AG09319 (cell line): ENCODE measurements at regions not wholly inside any gene's neighbourhood (a gene's known extent, or its start where the extent isn't known, plus 50 kb on each side); places are given as distances from the start of the nearest gene placed in this dataset.

Experiments used
- DNase-seq: peaks from one replicate; pipeline ENCODE4 v3.0.0-alpha.2; 2010; ENCODE audit warnings: low read depth; ENCODE audit errors: extremely low read depth
- TF ChIP-seq, protein P1 (sequence below): IDR thresholded peaks from 2 replicates; pipeline ENCODE4 v1.5.1; 2011; ENCODE audit warnings: low read depth, mild to moderate bottlenecking, inconsistent platforms, low read length, moderate library complexity

GRCh38 chr5:8845296-8845695, 700.6 kb downstream of the SEMA5A start:
- no peak for DNase-seq
- TF ChIP-seq, protein P1, sequence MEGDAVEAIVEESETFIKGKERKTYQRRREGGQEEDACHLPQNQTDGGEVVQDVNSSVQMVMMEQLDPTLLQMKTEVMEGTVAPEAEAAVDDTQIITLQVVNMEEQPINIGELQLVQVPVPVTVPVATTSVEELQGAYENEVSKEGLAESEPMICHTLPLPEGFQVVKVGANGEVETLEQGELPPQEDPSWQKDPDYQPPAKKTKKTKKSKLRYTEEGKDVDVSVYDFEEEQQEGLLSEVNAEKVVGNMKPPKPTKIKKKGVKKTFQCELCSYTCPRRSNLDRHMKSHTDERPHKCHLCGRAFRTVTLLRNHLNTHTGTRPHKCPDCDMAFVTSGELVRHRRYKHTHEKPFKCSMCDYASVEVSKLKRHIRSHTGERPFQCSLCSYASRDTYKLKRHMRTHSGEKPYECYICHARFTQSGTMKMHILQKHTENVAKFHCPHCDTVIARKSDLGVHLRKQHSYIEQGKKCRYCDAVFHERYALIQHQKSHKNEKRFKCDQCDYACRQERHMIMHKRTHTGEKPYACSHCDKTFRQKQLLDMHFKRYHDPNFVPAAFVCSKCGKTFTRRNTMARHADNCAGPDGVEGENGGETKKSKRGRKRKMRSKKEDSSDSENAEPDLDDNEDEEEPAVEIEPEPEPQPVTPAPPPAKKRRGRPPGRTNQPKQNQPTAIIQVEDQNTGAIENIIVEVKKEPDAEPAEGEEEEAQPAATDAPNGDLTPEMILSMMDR, result no peak

DNA sequence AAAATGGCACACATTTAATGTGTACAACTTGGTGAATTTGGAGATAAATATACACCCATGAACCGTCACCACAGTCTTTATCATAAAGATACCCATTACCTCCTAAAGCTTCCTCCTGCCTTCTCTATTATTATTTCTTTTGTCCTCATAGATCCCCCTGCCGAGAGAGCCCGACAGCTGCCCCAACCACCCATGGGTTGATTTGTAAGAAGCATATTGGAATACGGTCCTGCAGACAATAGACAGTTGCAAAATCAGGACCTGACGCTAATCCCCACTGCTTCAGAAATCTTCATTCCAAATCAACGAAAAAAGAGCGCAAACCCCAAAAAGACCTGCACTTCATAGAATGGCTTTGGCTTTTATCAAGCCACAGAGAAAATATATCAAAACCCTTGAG, 697.5 kb downstream of the SEMA5A start:
- TF ChIP-seq, protein P1, result no peak
- DNase-seq, result no peak

DNA sequence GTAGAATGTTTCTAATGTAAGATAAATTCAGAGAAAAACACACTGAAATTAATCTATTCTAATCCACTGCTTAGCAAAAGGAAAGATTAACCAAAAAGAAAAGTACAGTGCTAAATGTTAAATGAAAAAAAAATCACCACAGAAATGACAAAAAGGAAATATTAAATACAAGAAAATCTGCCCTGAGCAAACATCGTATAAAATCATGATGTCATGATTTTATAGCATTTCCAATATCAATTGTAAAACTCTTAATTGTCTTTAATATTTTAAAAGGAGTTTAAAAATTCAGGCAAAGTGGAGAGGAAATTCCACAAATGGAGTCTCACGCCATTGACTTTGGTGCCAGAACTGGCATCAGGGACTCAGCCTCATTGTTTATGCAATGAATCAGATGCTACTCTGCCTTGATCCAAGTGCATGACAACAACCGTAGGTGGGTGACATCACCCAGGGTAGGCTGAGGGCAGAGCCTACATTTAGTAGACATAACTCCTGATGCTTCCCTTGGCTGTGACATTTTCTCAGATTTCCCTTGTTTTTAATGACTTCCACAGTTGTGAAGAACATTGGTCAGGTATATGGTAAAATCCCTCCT, 696.8 kb downstream of the SEMA5A start:
- TF ChIP-seq, protein P1, result no peak
- no peak for DNase-seq

- DNase-seq, result no peak
- TF ChIP-seq, protein P1, result no peak
Observed at GRCh38 chr5:8851101-8851500, 694.8 kb downstream of the SEMA5A start.

DNA sequence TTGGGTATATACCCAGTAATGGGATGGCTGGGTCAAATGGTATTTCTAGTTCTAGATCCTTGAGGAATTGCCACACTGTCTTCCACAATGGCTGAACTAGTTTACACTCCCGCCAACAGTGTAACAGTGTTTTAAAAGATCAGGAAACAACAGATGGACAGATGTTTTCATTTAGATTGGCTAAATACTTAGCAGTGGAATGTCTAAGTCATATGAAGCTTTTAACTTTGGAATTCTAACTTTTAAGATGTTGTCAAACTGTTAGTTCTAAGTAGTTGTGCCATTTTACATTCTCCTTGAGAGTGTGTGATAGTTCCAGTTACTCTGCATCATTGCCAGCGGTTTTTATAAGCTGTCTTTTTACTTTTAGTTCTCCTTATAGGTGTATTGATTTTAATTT, 688.8 kb downstream of the SEMA5A start:
- no peak for DNase-seq
- TF ChIP-seq, protein P1, result no peak

- DNase-seq, result no peak
- TF ChIP-seq, protein P1, result no peak
Observed at GRCh38 chr5:8861764-8862163, 684.1 kb downstream of the SEMA5A start.

- no peak for DNase-seq
- TF ChIP-seq, protein P1, result peak; percentile 51
Observed at GRCh38 chr5:8864053-8864452, 681.8 kb downstream of the SEMA5A start.
